ENCODE measurements at regions not wholly inside any gene's neighbourhood (a gene's known extent, or its start where the extent isn't known, plus 50 kb on each side); places are given as distances from the start of the nearest gene placed in this dataset.

DNA sequence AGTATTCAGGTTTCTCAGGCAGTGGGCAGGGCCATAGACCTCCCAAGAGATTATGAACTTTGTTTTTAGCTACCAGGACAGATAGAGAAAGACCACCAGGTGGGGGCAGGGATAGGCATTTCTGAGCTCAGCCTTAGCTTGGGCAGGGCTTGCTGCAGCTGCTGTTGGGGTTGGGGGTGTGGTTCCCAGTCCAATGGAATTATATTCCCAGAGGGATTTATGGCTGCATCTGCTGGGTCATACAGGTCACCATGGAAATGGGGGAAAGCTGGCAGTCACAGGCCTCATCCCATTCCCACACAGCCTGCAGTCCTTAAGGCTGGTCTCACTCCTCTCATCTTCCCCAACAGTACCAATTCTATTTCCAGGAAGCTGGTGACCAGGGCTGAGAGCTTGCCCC lies 144.6 kb upstream of the ZPLD1 start:
- TF ChIP-seq, protein P1, sequence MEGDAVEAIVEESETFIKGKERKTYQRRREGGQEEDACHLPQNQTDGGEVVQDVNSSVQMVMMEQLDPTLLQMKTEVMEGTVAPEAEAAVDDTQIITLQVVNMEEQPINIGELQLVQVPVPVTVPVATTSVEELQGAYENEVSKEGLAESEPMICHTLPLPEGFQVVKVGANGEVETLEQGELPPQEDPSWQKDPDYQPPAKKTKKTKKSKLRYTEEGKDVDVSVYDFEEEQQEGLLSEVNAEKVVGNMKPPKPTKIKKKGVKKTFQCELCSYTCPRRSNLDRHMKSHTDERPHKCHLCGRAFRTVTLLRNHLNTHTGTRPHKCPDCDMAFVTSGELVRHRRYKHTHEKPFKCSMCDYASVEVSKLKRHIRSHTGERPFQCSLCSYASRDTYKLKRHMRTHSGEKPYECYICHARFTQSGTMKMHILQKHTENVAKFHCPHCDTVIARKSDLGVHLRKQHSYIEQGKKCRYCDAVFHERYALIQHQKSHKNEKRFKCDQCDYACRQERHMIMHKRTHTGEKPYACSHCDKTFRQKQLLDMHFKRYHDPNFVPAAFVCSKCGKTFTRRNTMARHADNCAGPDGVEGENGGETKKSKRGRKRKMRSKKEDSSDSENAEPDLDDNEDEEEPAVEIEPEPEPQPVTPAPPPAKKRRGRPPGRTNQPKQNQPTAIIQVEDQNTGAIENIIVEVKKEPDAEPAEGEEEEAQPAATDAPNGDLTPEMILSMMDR (IDR thresholded peaks at IDR 0.05): no peak
- TF ChIP-seq POLR2A (IDR thresholded peaks at IDR 0.05): no peak

All from right lobe of liver (tissue), 4 donors.